ENCODE measurements at regions not wholly inside any gene's neighbourhood (a gene's known extent, or its start where the extent isn't known, plus 50 kb on each side); places are given as distances from the start of the nearest gene placed in this dataset.

DNA sequence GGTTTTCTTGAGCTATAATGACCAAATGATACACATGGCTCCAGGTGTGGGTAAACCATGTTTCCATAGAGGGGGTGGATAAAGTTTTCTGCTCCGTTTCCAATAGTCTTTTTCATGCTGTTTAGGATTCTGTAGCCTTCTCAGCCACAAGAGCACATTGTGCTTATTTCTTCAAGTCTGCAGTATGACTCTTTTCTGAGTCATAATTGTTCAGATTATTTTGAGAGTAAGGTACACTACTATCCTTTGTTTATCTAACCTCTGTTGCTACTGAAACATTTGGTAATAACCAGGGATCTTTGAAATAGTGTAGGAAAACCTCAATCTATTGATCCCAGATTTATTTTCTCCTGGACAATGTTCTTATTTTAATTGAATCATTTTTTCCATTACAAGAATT is 247.9 kb upstream of the BMP2 start:
- Histone ChIP-seq H3K36me3 (ENCODE audit: control insufficient read depth, insufficient read depth, low read length) (no peaks in the 10 kb centered on the region), H3K4me3 (replicated peaks; ENCODE audit: low read depth, low read length) (no peak overlapping the region), H3K27me3 (replicated peaks; ENCODE audit: control insufficient read depth, insufficient read depth, low read length) (no peaks in the 10 kb centered on the region)
- DNase-seq (ENCODE audit: extremely low read depth, insufficient read length), result no peak
- TF ChIP-seq, protein P1, sequence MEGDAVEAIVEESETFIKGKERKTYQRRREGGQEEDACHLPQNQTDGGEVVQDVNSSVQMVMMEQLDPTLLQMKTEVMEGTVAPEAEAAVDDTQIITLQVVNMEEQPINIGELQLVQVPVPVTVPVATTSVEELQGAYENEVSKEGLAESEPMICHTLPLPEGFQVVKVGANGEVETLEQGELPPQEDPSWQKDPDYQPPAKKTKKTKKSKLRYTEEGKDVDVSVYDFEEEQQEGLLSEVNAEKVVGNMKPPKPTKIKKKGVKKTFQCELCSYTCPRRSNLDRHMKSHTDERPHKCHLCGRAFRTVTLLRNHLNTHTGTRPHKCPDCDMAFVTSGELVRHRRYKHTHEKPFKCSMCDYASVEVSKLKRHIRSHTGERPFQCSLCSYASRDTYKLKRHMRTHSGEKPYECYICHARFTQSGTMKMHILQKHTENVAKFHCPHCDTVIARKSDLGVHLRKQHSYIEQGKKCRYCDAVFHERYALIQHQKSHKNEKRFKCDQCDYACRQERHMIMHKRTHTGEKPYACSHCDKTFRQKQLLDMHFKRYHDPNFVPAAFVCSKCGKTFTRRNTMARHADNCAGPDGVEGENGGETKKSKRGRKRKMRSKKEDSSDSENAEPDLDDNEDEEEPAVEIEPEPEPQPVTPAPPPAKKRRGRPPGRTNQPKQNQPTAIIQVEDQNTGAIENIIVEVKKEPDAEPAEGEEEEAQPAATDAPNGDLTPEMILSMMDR (IDR thresholded peaks at IDR 0.05; ENCODE audit: insufficient read depth, low read length, poor library complexity, severe bottlenecking), result no peak

DNA sequence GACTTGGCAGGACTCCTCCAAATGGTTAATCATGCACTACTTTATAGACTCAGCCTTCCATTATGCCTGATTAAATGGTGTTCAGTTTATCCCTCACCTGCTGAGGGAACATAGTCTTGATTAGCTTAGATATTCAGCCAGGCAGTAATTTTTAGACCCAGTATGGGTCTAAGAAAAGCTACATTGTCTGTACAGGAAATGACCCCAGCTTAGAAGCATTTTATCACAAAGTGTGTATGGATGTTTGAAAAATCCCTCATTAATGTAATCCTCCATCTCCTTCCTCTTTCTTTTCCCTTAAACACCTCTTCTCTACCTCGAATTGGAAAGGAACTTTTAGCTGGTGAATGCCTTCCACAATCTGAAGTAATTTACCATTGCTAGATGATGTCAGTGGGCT is 252.2 kb upstream of the BMP2 start:
- no peak for DNase-seq (ENCODE audit: extremely low read depth, insufficient read length)
- no peak overlapping the region for H3K4me3 ChIP-seq (replicated peaks; ENCODE audit: low read depth, low read length)
- no peaks in the 10 kb centered on the region for H3K36me3 ChIP-seq (ENCODE audit: control insufficient read depth, insufficient read depth, low read length)
- TF ChIP-seq, protein P1 (IDR thresholded peaks at IDR 0.05; ENCODE audit: insufficient read depth, low read length, poor library complexity, severe bottlenecking), result no peak
- no peaks in the 10 kb centered on the region for H3K27me3 ChIP-seq (replicated peaks; ENCODE audit: control insufficient read depth, insufficient read depth, low read length)

GRCh38 chr20:6513599-6513998 is 253.9 kb upstream of the BMP2 start:
- TF ChIP-seq, protein P1 (IDR thresholded peaks at IDR 0.05; ENCODE audit: insufficient read depth, low read length, poor library complexity, severe bottlenecking), result no peak
- DNase-seq (ENCODE audit: extremely low read depth, insufficient read length), result no peak
- Histone ChIP-seq H3K27me3 (replicated peaks; ENCODE audit: control insufficient read depth, insufficient read depth, low read length) (no peaks in the 10 kb centered on the region), H3K4me3 (replicated peaks; ENCODE audit: low read depth, low read length) (no peak overlapping the region), H3K36me3 (ENCODE audit: control insufficient read depth, insufficient read depth, low read length) (no peaks in the 10 kb centered on the region)

DNA sequence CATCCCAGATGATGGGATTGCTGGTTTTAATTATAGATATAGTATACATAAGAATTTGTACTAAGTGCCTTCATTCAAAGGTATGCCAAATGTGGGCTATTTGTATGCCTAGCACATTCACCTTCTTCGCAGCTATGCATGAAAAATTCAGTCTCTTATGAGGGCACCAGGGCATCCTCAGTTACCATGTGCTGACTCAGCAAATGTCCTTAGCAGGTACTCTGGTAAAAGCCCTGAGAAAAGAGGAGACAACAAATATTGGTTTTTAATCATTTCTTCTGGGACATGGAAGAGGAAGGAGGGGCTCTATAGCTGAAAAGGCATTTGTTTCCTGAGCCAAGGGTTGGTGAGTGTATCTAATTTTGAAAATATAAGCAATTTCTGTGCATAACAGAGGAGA is 258.1 kb upstream of the BMP2 start:
- Histone ChIP-seq H3K36me3 (ENCODE audit: control insufficient read depth, insufficient read depth, low read length) (no peaks in the 10 kb centered on the region), H3K4me3 (replicated peaks; ENCODE audit: low read depth, low read length) (no peak overlapping the region), H3K27me3 (replicated peaks; ENCODE audit: control insufficient read depth, insufficient read depth, low read length) (no peaks in the 10 kb centered on the region)
- TF ChIP-seq, protein P1 (IDR thresholded peaks at IDR 0.05; ENCODE audit: insufficient read depth, low read length, poor library complexity, severe bottlenecking), result no peak
- DNase-seq (ENCODE audit: extremely low read depth, insufficient read length), result no peak

- H3K36me3 ChIP-seq (ENCODE audit: control insufficient read depth, insufficient read depth, low read length), result no peaks in the 10 kb centered on the region
- H3K27me3 ChIP-seq (replicated peaks; ENCODE audit: control insufficient read depth, insufficient read depth, low read length), result no peaks in the 10 kb centered on the region
- TF ChIP-seq, protein P1 (IDR thresholded peaks at IDR 0.05; ENCODE audit: insufficient read depth, low read length, poor library complexity, severe bottlenecking), result no peak
- no peak for DNase-seq (ENCODE audit: extremely low read depth, insufficient read length)
- H3K4me3 ChIP-seq (replicated peaks; ENCODE audit: low read depth, low read length), result no peak overlapping the region
Measured at GRCh38 chr20:6506906-6507305, 260.6 kb upstream of the BMP2 start.

DNA sequence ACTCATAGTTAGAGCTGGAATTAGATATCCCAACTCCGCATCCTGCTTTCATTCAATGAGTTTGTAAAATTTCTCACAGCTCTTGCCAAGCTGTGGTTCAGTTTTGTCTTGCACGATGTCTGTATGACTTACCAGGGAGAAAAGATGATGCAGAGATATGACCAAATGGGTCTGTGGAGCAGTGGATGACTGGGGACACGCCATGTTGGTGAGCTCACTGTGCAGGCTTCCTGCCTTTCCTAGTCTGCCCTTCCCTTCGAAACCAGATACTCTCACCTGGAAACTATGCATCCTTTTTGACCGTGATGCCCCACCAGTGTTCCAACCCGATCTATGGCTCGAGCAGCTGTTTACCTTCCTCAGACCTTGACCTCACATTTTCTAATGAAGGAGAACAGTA is 262.7 kb upstream of the BMP2 start:
- DNase-seq (ENCODE audit: extremely low read depth, insufficient read length), result no peak
- Histone ChIP-seq H3K27me3 (replicated peaks; ENCODE audit: control insufficient read depth, insufficient read depth, low read length) (no peaks in the 10 kb centered on the region), H3K4me3 (replicated peaks; ENCODE audit: low read depth, low read length) (no peak overlapping the region), H3K36me3 (ENCODE audit: control insufficient read depth, insufficient read depth, low read length) (no peaks in the 10 kb centered on the region)
- TF ChIP-seq, protein P1 (IDR thresholded peaks at IDR 0.05; ENCODE audit: insufficient read depth, low read length, poor library complexity, severe bottlenecking), result no peak

Measured in GM06990 (cell line).